NOMO-1 treated with dmso at 0.1 percent for 144 hours (cell line): ENCODE measurements at regions not wholly inside any gene's neighbourhood (a gene's known extent, or its start where the extent isn't known, plus 50 kb on each side); places are given as distances from the start of the nearest gene placed in this dataset.
"Not testable (repeated sequence)": the region's sequence is repeated elsewhere in the genome, so short reads cannot be mapped to it uniquely, and the experiment has no call there.

Experiments used
- DNase-seq: peaks from one replicate; lab custom pipeline; 2025; ENCODE audit not compliant: unreplicated experiment; lab: John Stamatoyannopoulos, UW

DNA sequence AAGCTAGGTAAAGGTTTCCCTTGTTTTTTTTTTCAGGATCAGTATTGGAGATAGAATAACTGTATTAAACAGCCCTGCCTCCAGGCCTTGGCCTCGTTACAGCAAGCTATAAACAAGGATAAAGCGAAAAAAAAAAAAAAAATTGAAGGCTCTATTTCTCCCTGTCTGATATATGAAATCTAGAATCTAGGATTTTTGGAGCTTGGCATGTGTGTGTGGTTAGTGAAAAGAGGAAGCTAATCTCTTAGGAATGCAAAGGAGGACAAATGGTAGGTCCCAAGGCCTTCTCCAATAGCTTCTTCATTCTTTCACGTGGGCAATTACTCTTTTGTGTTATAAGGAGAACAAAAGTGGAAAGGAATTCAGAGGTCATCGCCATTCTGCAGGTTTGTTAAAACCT is 470.3 kb downstream of the TMEM114 start:
- no peak for DNase-seq

DNA sequence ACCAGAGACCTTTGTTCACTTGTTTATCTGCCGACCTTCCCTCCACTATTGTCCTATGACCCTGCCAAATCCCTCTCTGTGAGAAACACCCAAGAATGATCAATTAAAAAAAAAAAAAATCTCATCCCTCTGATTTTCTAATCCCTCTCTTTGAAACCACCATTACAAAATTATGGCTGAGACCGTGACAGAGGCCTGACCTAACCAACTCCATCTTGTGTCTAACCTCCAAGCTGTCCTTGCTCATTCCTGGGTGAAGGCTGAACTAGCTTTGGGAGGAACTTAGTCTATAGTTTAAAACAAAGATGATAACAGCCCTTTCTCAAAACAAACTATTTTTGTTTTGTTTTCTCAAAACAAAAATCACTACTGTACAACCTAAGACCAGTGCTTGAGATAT is 474.5 kb downstream of the TMEM114 start:
- no peak for DNase-seq

DNA sequence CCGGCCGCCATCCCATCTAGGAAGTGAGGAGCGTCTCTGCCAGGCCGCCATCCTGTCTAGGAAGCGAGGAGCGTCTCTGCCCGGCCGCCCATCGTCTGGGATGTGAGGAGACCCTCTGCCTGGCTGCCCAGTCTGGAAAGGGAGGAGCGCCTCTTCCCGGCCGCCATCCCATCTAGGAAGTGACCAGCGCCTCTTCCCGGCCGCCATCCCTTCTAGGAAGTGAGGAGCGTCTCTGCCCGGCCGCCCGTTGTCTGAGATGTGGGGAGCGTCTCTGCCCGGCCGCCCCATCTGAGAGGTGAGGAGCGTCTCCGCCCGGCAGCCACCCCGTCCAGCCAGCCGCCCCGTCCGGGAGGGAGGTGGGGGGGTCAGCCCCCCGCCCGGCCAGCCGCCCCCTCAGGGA is 475.4 kb downstream of the TMEM114 start:
- DNase-seq, result not testable (repeated sequence)

DNA sequence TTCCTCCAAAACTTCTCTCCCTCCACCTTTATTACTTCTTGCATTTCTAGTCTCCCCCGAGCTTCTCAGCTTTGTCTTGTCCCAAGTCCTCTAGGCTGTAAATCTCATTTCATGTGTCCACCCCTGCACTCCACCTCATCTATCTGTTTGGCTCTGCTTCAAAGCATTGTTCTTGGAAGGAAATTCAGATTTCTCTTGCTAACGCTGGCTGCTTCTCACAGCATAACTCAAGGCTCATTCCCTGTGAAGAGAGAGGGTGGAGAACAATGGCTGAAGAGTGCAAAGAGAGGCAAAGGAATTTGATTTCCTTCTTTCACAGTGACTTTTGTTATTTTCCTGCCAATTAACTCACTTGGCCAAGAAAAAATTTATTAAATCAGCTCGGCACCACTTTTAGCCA is 476.5 kb downstream of the TMEM114 start:
- DNase-seq, result no peak

DNA sequence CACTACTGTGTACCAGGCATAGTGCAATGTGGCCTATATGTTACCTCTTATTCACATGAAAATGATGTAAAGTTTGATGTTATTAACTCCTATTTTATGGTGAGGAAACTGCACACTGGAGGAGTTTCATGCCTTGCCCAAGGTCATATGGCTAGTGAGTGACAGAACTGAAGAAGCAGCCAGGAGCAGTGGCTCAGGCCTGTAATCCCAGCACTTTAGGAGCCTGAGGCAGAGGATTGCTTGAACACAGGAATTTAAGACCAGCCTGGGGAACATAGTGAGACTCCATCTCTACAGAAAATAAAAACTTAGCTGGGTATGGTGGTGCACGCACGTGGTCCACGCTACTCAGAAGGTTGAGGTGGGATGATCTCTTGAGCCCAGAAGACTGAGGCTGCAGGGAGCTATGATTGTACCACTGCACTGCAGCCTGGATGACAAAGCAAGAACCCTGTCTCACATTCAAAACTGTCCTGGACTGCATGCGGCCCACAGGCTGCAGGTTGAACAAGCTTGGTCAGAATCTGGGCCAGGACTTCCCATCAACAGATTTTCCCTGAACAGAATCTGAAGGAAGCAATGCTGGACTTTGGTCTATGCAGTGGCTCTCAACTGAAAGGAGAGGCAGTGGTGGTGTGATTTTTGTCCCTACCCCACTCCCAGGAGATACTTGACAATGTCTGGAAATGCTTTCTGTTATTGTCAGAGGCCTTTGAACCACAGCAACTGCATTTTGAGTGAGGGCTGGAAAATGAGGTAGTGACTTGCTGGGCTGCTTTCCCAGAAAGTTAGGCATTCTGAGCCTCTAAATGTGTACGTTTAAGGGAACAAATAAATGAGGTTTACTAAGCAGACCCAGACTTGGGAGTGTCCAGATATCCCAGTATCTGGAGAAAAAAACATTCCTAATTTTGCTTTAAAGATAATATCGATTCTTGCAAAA is 479.5 kb downstream of the TMEM114 start:
- DNase-seq, result no peak

DNA sequence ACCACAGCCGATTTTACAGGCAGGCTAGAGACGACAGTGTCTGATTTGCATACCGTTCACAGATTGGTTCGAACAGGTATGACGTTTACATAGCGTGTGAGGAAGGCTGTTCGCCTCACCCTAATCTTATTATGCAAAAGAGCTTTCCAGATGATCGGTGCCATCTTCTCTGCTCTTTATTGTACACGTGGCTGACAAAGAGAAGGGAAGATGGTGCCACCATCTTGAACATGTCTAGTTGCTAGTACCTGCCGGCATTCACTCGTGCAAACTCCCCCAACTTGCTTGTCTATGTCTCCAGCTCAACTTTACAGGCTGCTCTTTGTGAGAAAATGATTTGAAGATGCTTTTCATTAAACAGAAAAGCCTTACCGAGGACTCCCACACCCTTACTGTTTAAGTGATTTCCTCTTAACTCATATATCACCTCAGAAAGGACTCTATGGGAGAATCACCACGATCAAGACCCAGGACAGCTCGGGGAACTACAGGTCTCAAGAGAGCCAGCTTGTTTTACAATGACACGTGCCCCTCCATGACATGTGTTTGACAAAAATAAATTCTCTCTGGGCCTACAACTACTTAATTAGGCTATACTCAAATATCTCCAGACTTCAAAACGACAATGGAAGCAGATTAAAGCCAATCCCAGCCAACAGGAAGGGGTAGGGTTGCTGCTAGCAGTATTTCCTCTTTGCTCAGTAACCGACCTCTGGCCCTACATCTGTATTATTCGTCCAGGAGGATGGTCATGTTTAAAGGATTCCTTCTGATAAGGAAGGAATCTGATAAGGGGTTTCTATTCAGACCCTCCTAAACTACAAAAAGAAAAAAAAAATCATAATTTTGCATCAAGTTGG is 480.6 kb downstream of the TMEM114 start:
- no peak for DNase-seq

DNA sequence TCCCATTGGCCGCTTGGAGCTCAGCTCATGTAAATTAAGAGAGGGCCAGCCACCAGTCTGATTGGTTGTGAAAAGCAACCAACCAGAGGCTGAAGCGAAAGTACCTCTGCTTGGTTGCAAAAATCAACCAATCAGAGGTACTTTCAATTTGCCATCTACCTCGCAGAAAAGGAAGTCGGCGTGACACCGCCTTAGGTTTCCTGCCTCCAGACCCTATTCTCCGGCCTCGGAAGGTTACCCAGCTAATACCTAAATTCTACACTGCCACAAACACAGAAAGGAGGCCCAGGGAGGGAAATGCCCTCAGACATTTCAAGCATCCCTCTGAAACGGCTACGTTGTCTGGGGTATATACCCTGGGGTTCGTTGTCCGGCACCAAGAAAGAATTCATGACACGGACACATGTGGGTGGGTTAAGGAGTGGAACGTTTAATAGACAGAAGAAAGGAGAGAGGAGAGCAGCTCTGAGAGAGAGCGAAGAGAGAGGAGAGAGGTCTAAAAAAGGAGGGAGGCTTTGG is 481.3 kb downstream of the TMEM114 start:
- no peak for DNase-seq

DNA sequence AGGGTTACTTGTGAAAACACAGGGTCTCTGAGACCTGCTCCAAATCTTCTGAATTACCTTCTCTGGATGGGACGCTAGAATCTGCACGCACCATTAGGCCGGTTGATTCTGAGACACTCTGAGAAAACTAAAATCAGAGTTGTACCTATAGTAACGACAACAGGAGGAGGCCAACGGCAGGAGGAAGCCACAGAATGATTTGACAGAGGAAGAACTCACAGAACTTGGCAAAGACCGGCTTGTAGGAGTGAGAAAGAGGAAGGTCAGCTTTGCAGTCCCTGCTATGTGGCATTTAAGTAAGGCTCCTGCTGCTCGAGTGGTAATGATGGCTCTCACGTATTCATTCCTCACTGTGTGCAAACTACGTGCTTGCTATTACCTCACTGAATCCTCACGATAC is 483.0 kb downstream of the TMEM114 start:
- DNase-seq, result no peak

DNA sequence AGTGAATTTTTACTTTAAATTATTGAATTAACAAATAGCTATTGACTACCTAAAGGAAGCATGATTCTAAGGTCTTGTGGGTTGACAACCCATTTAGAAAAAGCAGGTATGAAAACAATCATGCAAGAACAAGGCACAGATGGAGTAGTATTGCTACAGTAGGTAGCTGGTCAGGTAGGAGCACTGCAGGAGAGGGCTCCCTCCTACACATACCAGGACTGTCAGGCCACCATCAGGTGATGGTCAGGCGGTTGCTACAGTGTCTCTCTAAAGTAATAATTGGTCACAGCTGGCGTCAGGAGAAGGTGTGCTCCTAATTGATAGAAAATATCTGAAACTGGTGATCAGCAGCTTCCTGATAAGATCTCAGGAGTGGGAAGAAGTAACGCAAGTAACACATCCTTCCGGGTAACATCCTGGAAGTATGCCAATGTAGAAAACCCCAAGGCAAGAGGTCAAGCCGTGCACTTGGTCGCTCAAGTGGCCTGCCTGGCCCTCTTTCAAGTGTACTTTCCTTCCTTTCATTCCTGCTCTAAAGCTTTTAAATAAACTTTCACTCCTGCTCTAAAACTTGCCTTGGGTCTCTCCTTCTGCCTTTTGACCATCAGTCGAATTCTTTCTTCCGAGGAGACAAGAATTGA is 486.5 kb downstream of the TMEM114 start:
- DNase-seq, result no peak

DNA sequence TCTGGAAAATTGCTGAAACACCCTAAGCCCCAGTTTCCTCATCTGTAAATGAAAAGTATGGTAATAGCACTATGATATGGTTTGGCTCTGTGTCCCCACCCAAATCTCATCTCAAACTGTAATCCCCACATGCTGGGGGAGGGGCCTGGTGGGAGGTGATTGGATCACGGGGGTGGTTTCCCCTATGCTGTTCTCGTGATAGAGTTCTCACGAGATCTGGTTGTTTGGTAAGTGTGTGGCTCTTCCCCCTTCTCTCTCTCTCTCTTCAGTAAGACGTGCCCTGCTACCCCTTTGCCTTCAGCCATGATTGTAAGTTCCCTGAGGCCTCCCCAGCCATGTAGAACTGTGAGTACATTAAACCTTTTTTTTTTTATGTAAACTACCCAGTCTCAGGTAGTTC is 490.7 kb downstream of the TMEM114 start:
- no peak for DNase-seq

DNA sequence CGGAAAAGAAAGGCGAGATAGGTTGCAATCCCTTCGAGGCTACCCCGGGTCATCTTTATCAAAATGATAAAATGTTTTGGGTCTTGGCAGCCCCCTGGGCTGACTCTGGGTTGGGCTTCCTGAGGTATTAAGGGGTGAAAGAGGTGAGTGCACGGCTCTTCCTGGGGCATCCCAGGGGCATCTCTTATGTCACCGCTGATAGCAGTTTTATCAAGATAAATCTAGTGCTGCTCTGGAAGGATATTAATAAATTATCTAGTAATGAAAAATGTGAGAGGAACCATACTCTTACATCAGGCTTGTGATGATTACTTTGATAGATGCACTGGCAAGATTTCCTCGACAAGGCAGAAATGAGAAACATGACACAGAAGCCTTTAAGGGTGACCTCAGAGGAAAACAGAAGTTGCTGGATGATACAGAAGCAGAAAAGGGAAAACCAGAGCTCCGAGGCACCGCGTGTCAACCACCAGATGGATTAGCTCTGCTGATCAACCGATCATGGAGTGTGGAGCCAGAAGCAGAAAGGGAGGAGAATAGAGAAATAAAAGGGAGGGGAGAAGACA is 491.3 kb downstream of the TMEM114 start:
- no peak for DNase-seq

DNA sequence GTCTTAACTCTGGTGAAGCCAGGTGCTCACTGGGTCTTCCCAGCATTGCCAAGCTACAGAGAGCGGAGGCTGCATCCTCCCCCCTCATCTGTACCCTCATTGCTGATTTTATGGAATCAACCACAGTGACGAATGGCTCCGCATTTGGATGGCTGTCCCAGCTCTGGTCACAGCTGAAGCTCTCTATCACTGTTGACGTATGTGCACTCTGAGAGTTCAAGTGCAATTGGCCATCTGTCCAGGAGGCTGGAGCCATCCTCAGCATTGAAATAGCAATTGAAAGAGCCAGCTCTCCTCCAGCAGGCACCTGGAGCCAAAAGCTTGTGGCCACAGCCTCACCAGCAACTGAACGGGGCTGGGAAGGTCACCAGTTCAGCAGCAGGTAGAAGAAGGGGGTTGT is 494.1 kb downstream of the TMEM114 start:
- DNase-seq, result no peak

DNA sequence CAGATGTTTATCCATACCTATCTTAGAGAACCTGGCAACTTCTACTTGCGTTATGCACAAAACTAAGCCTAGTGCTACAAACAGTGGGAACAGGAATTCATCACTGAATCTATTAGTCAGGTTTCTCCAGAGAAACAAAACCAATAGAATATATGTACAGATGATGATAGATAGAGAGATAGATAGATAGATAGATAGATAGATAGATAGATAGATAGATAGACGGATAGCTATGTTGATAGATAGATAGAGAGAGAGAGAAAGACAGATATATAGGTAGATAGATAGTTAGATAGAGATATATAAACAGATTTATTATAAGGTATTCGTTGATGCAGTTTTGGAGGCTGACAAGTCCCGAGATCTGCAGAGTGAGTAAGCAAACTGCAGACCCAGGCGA is 495.6 kb downstream of the TMEM114 start:
- DNase-seq, result no peak

DNA sequence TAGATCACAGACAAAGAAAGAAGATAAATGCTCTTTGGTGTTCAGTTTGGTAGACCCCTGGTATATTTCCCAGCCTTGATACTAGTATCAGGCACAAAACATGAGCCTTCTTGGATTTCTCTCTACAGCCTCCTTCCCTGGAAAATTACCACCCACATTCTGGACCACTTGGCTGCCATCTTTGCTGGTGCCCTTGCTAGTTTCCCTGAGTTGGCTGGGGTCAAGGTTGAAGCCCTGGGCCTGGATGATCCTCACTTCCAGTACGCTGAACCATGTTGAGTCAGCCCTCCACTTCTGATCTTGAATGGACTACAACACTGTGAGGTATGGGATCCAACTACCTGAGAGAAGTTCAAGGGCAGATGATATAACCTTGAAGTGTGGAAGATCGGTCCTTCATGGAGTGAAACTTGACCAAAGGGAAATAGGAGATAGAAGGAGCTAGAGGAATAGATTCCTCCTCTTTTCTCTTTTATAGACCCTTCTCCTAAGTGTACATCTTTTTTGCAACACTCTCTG is 501.4 kb downstream of the TMEM114 start:
- no peak for DNase-seq

DNA sequence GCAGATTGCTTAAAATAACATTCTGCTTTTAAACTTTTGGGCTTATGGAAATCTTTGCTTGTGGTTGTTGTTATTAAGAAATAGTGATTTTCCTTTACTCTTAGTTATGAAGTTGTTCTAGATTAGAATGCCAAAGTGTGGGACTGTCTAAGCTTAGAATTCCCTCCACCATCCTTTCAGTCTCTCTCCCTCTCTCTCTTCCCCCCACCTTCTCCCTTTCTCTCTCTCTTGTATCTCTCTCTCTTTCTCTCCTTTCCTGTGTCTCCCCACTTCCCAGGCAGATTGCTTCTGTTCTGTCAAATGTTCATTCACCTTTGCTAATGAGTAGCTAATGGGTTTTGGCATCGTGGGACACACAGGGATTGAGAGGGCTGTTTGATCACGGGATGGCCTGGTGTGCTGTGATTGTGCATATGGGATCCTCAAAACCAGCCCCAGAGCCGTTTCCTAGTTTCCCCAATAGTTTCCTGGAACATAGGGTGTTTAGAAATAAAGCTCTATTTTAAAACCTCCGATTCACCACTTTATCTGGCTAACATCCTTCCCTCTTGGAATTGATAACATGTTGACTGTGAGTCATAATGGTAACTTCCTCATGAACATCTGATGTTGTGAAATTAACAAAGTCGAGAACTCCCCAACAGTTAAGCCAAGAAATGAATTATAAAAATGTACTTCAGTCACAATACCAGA is 502.6 kb downstream of the TMEM114 start:
- no peak for DNase-seq

DNA sequence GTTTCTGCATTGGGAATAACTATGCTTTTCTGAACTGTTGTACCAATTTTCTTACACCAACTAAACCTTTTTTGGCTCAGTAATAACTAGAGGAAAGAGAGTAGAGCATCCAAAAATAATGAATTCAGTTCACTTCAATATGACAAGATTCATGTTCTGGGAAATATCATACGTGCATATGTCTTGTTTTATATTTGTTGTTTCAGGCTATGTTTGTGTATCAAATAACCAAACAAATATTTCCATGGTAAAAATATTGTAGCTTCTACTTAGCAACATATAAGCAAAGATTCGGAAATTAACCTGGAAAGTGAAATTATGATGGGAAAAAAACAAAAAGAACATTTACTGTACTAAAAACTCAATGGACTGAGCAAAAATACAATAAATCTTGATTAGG is 503.2 kb downstream of the TMEM114 start:
- no peak for DNase-seq

DNA sequence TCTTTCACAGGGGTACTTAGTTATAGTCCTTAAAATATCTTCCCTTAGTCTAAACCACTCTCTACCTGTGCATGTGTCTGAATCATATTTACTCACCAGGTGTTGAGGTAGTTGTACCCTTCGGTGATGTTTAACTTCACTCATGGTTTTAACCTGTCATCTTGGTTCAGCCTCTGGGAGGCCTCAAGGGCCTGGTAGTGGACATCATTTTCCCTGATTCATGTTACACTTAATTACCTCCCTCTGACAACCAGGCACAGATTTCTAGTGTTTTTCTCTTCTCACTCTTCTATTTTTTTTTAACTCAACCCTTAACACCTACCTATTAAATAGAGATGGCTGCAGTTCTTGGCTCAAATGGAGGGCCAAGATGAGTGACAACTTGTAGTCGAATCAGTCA is 505.4 kb downstream of the TMEM114 start:
- DNase-seq, result no peak

DNA sequence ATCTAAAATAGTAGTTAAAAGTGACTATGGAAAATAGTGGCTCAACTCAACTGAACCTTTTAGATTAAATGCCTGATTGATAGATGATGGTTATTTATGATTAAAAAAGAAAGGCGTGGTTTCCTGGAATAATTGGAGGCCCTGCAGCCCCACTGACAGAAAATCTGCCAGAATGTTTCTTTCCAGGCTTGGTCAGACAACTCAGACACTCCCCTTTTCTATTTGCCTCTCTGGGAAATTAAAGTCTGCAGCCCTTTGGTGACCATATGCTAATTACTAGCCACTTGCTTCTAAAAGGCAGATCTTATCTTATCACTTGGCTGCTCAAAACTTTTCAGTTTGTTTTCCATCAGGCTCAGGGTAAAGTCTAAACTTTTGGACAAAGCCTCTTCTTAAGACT is 506.0 kb downstream of the TMEM114 start:
- DNase-seq, result no peak

DNA sequence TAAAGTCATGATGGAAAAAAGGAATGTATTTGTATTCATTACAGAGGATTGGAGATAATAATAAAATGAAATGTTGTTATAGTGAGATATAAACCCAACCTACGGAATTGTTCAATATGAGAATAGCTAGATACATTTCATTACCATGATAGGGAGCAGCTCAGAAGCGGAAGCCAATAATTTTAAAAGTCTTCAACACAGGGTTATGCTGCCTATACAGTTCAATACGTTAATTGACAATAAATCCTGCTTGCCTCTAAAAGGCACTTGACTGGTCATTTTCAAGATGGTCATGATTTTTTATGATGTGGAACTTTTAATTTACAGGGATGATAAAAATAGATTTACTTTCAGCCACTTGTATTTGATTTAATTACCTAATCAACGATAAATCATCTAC is 506.8 kb downstream of the TMEM114 start:
- DNase-seq, result no peak

DNA sequence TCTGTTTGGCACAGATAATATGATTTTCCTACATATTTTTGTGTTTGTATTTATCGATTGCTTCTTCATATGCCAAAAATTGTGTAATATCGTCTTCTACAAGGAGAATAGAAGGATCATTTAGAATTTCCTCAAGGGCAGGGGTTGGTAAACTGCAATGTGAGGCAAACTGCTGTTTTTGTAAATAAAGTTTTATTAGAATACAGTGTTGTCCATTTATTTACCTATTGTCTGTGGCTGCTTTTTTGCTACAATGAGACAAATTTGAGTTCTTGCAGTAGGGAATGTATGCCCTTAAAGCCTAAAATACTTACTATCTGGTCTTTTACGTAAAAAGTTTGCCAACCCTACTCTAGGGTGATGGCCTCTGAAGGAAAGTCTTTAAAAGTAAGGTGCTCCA is 509.5 kb downstream of the TMEM114 start:
- DNase-seq, result no peak
